ENCODE measurements at regions not wholly inside any gene's neighbourhood (a gene's known extent, or its start where the extent isn't known, plus 50 kb on each side); places are given as distances from the start of the nearest gene placed in this dataset.

DNA sequence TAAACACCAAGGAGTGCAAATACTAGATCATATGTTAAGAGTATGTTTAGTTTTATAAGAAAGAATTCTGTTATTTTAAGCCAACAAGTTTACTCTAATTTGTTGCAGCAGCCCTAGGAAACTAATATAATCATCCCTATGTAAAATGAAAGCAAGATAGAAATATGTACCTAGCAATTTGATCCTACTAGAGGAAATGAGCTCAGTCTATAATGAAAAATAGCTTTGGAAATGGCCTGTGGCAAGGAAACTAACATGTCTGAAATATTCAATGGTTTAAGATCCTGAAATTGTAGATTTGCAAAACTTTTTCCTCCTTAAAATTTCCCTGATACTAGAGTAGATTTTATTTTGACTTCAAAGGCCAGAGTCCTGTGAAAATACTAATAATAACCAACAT, 112.7 kb upstream of the SLC5A12 start:
- TF ChIP-seq, protein P1, sequence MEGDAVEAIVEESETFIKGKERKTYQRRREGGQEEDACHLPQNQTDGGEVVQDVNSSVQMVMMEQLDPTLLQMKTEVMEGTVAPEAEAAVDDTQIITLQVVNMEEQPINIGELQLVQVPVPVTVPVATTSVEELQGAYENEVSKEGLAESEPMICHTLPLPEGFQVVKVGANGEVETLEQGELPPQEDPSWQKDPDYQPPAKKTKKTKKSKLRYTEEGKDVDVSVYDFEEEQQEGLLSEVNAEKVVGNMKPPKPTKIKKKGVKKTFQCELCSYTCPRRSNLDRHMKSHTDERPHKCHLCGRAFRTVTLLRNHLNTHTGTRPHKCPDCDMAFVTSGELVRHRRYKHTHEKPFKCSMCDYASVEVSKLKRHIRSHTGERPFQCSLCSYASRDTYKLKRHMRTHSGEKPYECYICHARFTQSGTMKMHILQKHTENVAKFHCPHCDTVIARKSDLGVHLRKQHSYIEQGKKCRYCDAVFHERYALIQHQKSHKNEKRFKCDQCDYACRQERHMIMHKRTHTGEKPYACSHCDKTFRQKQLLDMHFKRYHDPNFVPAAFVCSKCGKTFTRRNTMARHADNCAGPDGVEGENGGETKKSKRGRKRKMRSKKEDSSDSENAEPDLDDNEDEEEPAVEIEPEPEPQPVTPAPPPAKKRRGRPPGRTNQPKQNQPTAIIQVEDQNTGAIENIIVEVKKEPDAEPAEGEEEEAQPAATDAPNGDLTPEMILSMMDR (IDR thresholded peaks at IDR 0.05; ENCODE audit: insufficient read depth, low read depth, low read length) = no peak
- no peak for TF ChIP-seq EZH2 (IDR thresholded peaks at IDR 0.05; ENCODE audit: insufficient read depth, low read length)

Data from astrocyte (in vitro differentiated cells and primary cell).